ENCODE measurements at regions not wholly inside any gene's neighbourhood (a gene's known extent, or its start where the extent isn't known, plus 50 kb on each side); places are given as distances from the start of the nearest gene placed in this dataset.
"Not testable (repeated sequence)": the region's sequence is repeated elsewhere in the genome, so short reads cannot be mapped to it uniquely, and the experiment has no call there.

GRCh38 chr15:95760508-95760907 lies 570.0 kb upstream of the NR2F2 start:
- Mint-ChIP-seq H3K36me3 (ENCODE audit: low read depth) (no peaks in the 10 kb centered on the region), H3K4me3 (no peak overlapping the region), H3K27ac (no peak overlapping the region), H3K27me3 (no peaks in the 10 kb centered on the region), H3K9me3 (no peaks in the 10 kb centered on the region), H3K4me1 (ENCODE audit: low read depth) (no peaks in the 10 kb centered on the region)
- DNase-seq: no peak

- no peaks in the 10 kb centered on the region for H3K27me3 Mint-ChIP-seq
- no peak for DNase-seq
- no peaks in the 10 kb centered on the region for H3K9me3 Mint-ChIP-seq
- H3K27ac Mint-ChIP-seq: no peak overlapping the region
- H3K4me3 Mint-ChIP-seq: no peak overlapping the region
- H3K4me1 Mint-ChIP-seq (ENCODE audit: low read depth): no peaks in the 10 kb centered on the region
- no peaks in the 10 kb centered on the region for H3K36me3 Mint-ChIP-seq (ENCODE audit: low read depth)
Measured at GRCh38 chr15:95761501-95762165, 568.9 kb upstream of the NR2F2 start.

- Mint-ChIP-seq H3K27me3 (no peaks in the 10 kb centered on the region), H3K36me3 (ENCODE audit: low read depth) (no peaks in the 10 kb centered on the region), H3K9me3 (no peaks in the 10 kb centered on the region), H3K4me1 (ENCODE audit: low read depth) (no peaks in the 10 kb centered on the region), H3K4me3 (no peak overlapping the region), H3K27ac (no peak overlapping the region)
- no peak for DNase-seq
Measured at GRCh38 chr15:95763426-95763825, 567.1 kb upstream of the NR2F2 start.

- Mint-ChIP-seq H3K27me3 (peaks cover 1% of the 10 kb centered on the region), H3K9me3 (no peaks in the 10 kb centered on the region), H3K4me3 (no peak overlapping the region), H3K4me1 (ENCODE audit: low read depth) (no peaks in the 10 kb centered on the region), H3K27ac (no peak overlapping the region), H3K36me3 (ENCODE audit: low read depth) (no peaks in the 10 kb centered on the region)
- DNase-seq: no peak
Measured at GRCh38 chr15:95765161-95765560, 565.3 kb upstream of the NR2F2 start.

GRCh38 chr15:95770196-95770595 lies 560.3 kb upstream of the NR2F2 start:
- no peak for DNase-seq
- no peak overlapping the region for H3K4me3 Mint-ChIP-seq
- H3K36me3 Mint-ChIP-seq (ENCODE audit: low read depth): no peaks in the 10 kb centered on the region
- H3K9me3 Mint-ChIP-seq: peaks cover 2% of the 10 kb centered on the region
- peaks cover 3% of the 10 kb centered on the region for H3K27me3 Mint-ChIP-seq
- no peak overlapping the region for H3K27ac Mint-ChIP-seq
- H3K4me1 Mint-ChIP-seq (ENCODE audit: low read depth): no peaks in the 10 kb centered on the region

GRCh38 chr15:95772982-95773381 lies 557.5 kb upstream of the NR2F2 start:
- H3K9me3 Mint-ChIP-seq: peaks cover 2% of the 10 kb centered on the region
- no peaks in the 10 kb centered on the region for H3K36me3 Mint-ChIP-seq (ENCODE audit: low read depth)
- DNase-seq: no peak
- H3K4me1 Mint-ChIP-seq (ENCODE audit: low read depth): no peaks in the 10 kb centered on the region
- no peak overlapping the region for H3K27ac Mint-ChIP-seq
- H3K27me3 Mint-ChIP-seq: peaks cover 3% of the 10 kb centered on the region
- H3K4me3 Mint-ChIP-seq: no peak overlapping the region

GRCh38 chr15:95784508-95784907 lies 546.0 kb upstream of the NR2F2 start:
- H3K9me3 Mint-ChIP-seq: peaks cover 44% of the 10 kb centered on the region
- H3K4me3 Mint-ChIP-seq: no peak overlapping the region
- H3K27me3 Mint-ChIP-seq: peaks cover 4% of the 10 kb centered on the region
- no peak overlapping the region for H3K27ac Mint-ChIP-seq
- peaks cover 3% of the 10 kb centered on the region for H3K36me3 Mint-ChIP-seq (ENCODE audit: low read depth)
- no peaks in the 10 kb centered on the region for H3K4me1 Mint-ChIP-seq (ENCODE audit: low read depth)
- no peak for DNase-seq

GRCh38 chr15:95785276-95785675 lies 545.2 kb upstream of the NR2F2 start:
- peaks cover 44% of the 10 kb centered on the region for H3K9me3 Mint-ChIP-seq
- not testable (repeated sequence) for H3K27ac Mint-ChIP-seq; H3K4me3 Mint-ChIP-seq; H3K27me3 Mint-ChIP-seq; H3K36me3 Mint-ChIP-seq (ENCODE audit: low read depth); H3K4me1 Mint-ChIP-seq (ENCODE audit: low read depth); DNase-seq

GRCh38 chr15:95793231-95793630 lies 537.3 kb upstream of the NR2F2 start:
- H3K9me3 Mint-ChIP-seq: no peaks in the 10 kb centered on the region
- H3K36me3 Mint-ChIP-seq (ENCODE audit: low read depth): no peaks in the 10 kb centered on the region
- H3K4me3 Mint-ChIP-seq: no peak overlapping the region
- peaks cover 5% of the 10 kb centered on the region for H3K27me3 Mint-ChIP-seq
- no peaks in the 10 kb centered on the region for H3K4me1 Mint-ChIP-seq (ENCODE audit: low read depth)
- no peak for DNase-seq
- no peak overlapping the region for H3K27ac Mint-ChIP-seq

GRCh38 chr15:95795386-95795785 lies 535.1 kb upstream of the NR2F2 start:
- no peak for DNase-seq
- H3K27me3 Mint-ChIP-seq: peaks cover 5% of the 10 kb centered on the region
- H3K4me1 Mint-ChIP-seq (ENCODE audit: low read depth): no peaks in the 10 kb centered on the region
- H3K9me3 Mint-ChIP-seq: no peaks in the 10 kb centered on the region
- no peaks in the 10 kb centered on the region for H3K36me3 Mint-ChIP-seq (ENCODE audit: low read depth)
- H3K4me3 Mint-ChIP-seq: no peak overlapping the region
- H3K27ac Mint-ChIP-seq: no peak overlapping the region

- Mint-ChIP-seq H3K36me3 (ENCODE audit: low read depth) (no peaks in the 10 kb centered on the region), H3K9me3 (no peaks in the 10 kb centered on the region), H3K4me1 (ENCODE audit: low read depth) (peaks cover 10% of the 10 kb centered on the region), H3K27ac (no peak overlapping the region), H3K4me3 (no peak overlapping the region), H3K27me3 (no peaks in the 10 kb centered on the region)
- no peak for DNase-seq
Measured at GRCh38 chr15:95799286-95800200, 531.0 kb upstream of the NR2F2 start.

- no peaks in the 10 kb centered on the region for H3K27me3 Mint-ChIP-seq
- H3K36me3 Mint-ChIP-seq (ENCODE audit: low read depth): no peaks in the 10 kb centered on the region
- no peak for DNase-seq
- H3K4me3 Mint-ChIP-seq: no peak overlapping the region
- H3K9me3 Mint-ChIP-seq: peaks cover 6% of the 10 kb centered on the region
- H3K27ac Mint-ChIP-seq: no peak overlapping the region
- peaks cover 10% of the 10 kb centered on the region for H3K4me1 Mint-ChIP-seq (ENCODE audit: low read depth)
Measured at GRCh38 chr15:95804484-95804883, 526.0 kb upstream of the NR2F2 start.

GRCh38 chr15:95812491-95812890 lies 518.0 kb upstream of the NR2F2 start:
- Mint-ChIP-seq H3K36me3 (ENCODE audit: low read depth) (no peaks in the 10 kb centered on the region), H3K27me3 (no peaks in the 10 kb centered on the region), H3K27ac (no peak overlapping the region), H3K4me1 (ENCODE audit: low read depth) (no peaks in the 10 kb centered on the region), H3K4me3 (no peak overlapping the region), H3K9me3 (no peaks in the 10 kb centered on the region)
- no peak for DNase-seq

- Mint-ChIP-seq H3K27me3 (no peaks in the 10 kb centered on the region), H3K36me3 (ENCODE audit: low read depth) (no peaks in the 10 kb centered on the region), H3K4me1 (ENCODE audit: low read depth) (no peaks in the 10 kb centered on the region), H3K27ac (no peak overlapping the region), H3K4me3 (no peak overlapping the region), H3K9me3 (no peaks in the 10 kb centered on the region)
- no peak for DNase-seq
Measured at GRCh38 chr15:95814908-95815307, 515.6 kb upstream of the NR2F2 start.

- Mint-ChIP-seq H3K4me1 (ENCODE audit: low read depth) (no peaks in the 10 kb centered on the region), H3K4me3 (no peak overlapping the region), H3K36me3 (ENCODE audit: low read depth) (no peaks in the 10 kb centered on the region), H3K27me3 (no peaks in the 10 kb centered on the region), H3K27ac (no peak overlapping the region), H3K9me3 (no peaks in the 10 kb centered on the region)
- DNase-seq: no peak
Measured at GRCh38 chr15:95816591-95816990, 513.9 kb upstream of the NR2F2 start.
